Left cardiac atrium (tissue), 4 donors: ENCODE measurements at regions not wholly inside any gene's neighbourhood (a gene's known extent, or its start where the extent isn't known, plus 50 kb on each side); places are given as distances from the start of the nearest gene placed in this dataset.
A peak's percentile ranks its signal among the peaks of the same experiment; 100 is the strongest.
"Not testable (repeated sequence)": the region's sequence is repeated elsewhere in the genome, so short reads cannot be mapped to it uniquely, and the experiment has no call there.

ENCODE experiments used
- ATAC-seq, 2 donors: fragments of 200-7000 bp; cut with Tn5 transposase; one replicate each; pipeline ENCODE4 v1.9.1; 2020; ENCODE audit warnings: mild to moderate bottlenecking in 2 of 2, moderate library complexity in 2 of 2
- DNase-seq: peaks from one replicate; pipeline ENCODE4 v3.0.0-alpha.2; 2020
- intact Hi-C, 2 donors: fragments of 100-400 bp; cut with DNase I; formaldehyde crosslinking; loops; one replicate each; pipeline versions ENCODE4 v1.14.1 to v1.15.1; 2022 to 2023
- donor health status: DM: no; HTN: yes; CAD: no.
- donor health status: DM: no; HTN: yes; CAD: no; lungs with severe emphysema.
- donor health status: DM: yes; HTN: yes; CAD: no.
- donor health status: Dilated cardiomyopathy.

GRCh38 chr22:45061332-45061731 lies 51.5 kb upstream of the PHF21B start:
- intact Hi-C loops, result no loop called here
- ATAC-seq (no peak), DNase-seq (no peak)

- no peak for DNase-seq
- peak in 1 of 2 donors; percentile 27 for ATAC-seq
- intact Hi-C loops, result no loop called here
Observed at GRCh38 chr22:45064313-45065278, 54.8 kb upstream of the PHF21B start.

GRCh38 chr22:45065726-45066125 lies 55.9 kb upstream of the PHF21B start:
- no peak for ATAC-seq
- intact Hi-C loops, result no loop called here
- no peak for DNase-seq

- intact Hi-C loops, result no loop called here
- no peak for DNase-seq
- ATAC-seq, result no peak
Observed at GRCh38 chr22:45067731-45068130, 57.9 kb upstream of the PHF21B start.

- intact Hi-C loops, result no loop called here
- DNase-seq, result no peak
- ATAC-seq, result no peak
Observed at GRCh38 chr22:45069925-45070324, 60.1 kb upstream of the PHF21B start.

GRCh38 chr22:45071618-45072017 lies 61.8 kb upstream of the PHF21B start:
- intact Hi-C loops, result no loop called here
- ATAC-seq (no peak), DNase-seq (no peak)

GRCh38 chr22:45072322-45072903 lies 62.6 kb upstream of the PHF21B start:
- ATAC-seq (peak in 1 of 2 donors; percentile 84), DNase-seq (peak; percentile 42)
- intact Hi-C loops, result no loop called here

- ATAC-seq (no peak), DNase-seq (no peak)
- intact Hi-C loops, result no loop called here
Observed at GRCh38 chr22:45073064-45073463, 63.3 kb upstream of the PHF21B start.

- ATAC-seq (no peak), DNase-seq (no peak)
Observed at GRCh38 chr22:45077286-45077685, 67.5 kb upstream of the PHF21B start.

GRCh38 chr22:45077826-45078334 lies 68.1 kb upstream of the PHF21B start:
- ATAC-seq, result no peak
- intact Hi-C loops, result no loop called here
- DNase-seq, result no peak

More at GRCh38 chr22:45077286-45077685, 67.5 kb upstream of the PHF21B start:
- intact Hi-C loops, result no loop called here

GRCh38 chr22:45082795-45083194 lies 73.0 kb upstream of the PHF21B start:
- intact Hi-C loops, result no loop called here
- ATAC-seq (no peak), DNase-seq (no peak)

GRCh38 chr22:45083659-45084305 lies 74.0 kb upstream of the PHF21B start:
- ATAC-seq, result no peak
- intact Hi-C loops, result no loop called here
- no peak for DNase-seq

- intact Hi-C loops, result no loop called here
- no peak for DNase-seq
- no peak for ATAC-seq
Observed at GRCh38 chr22:45084400-45084920, 74.7 kb upstream of the PHF21B start.

GRCh38 chr22:45087802-45088201 lies 75.9 kb upstream of the NUP50 start:
- DNase-seq (no peak), ATAC-seq (no peak)
- intact Hi-C loops, result no loop called here

GRCh38 chr22:45088576-45088975 lies 75.1 kb upstream of the NUP50 start:
- ATAC-seq (no peak), DNase-seq (no peak)
- intact Hi-C loops, result no loop called here

- intact Hi-C loops, result loop anchor here in 1 of 2 donors (10.0 kb wide), 2 partner anchors 116 to 276 kb away; no protein-coding TSS in a partner anchor
- no peak for ATAC-seq
- DNase-seq, result no peak
Observed at GRCh38 chr22:45090497-45090910, 73.2 kb upstream of the NUP50 start.

GRCh38 chr22:45091254-45091854 lies 72.4 kb upstream of the NUP50 start:
- no peak for ATAC-seq
- DNase-seq, result no peak
- intact Hi-C loops, result loop anchor here in 1 of 2 donors (10.0 kb wide), 2 partner anchors 117 to 277 kb away; no protein-coding TSS in a partner anchor

- intact Hi-C loops, result loop anchor here in 1 of 2 donors (10.0 kb wide), 2 partner anchors 117 to 277 kb away; no protein-coding TSS in a partner anchor
- not testable (repeated sequence) for ATAC-seq, DNase-seq
Observed at GRCh38 chr22:45091875-45092274, 71.8 kb upstream of the NUP50 start.

GRCh38 chr22:45092644-45093043 lies 71.1 kb upstream of the NUP50 start:
- DNase-seq, result no peak
- ATAC-seq, result no peak
- intact Hi-C loops, result loop anchor here in 1 of 2 donors (10.0 kb wide), 2 partner anchors 118 to 278 kb away; no protein-coding TSS in a partner anchor
